MM.1S (cell line): ENCODE measurements at regions not wholly inside any gene's neighbourhood (a gene's known extent, or its start where the extent isn't known, plus 50 kb on each side); places are given as distances from the start of the nearest gene placed in this dataset.

Experiments
- EZH2 ChIP-seq: fragments of 300-600 bp; sonication (generic); optimal IDR thresholded peaks from 2 replicates; pipeline ENCODE3; 2017; ENCODE audit warnings: low read depth, mild to moderate bottlenecking, antibody characterized with exemption, low read length, mixed read lengths
- EZH2phosphoT487 ChIP-seq: fragments of 300-600 bp; sonication (generic); IDR thresholded peaks from 2 replicates; pipeline ENCODE4 v1.6.1; 2018; ENCODE audit warnings: antibody characterized with exemption, low read length
- TF ChIP-seq, protein P1 (sequence below): fragments of 300-600 bp; sonication (generic); IDR thresholded peaks from 2 replicates; pipeline ENCODE4 v1.5.1; 2016; ENCODE audit warnings: antibody characterized with exemption, low read length, mixed read lengths

DNA sequence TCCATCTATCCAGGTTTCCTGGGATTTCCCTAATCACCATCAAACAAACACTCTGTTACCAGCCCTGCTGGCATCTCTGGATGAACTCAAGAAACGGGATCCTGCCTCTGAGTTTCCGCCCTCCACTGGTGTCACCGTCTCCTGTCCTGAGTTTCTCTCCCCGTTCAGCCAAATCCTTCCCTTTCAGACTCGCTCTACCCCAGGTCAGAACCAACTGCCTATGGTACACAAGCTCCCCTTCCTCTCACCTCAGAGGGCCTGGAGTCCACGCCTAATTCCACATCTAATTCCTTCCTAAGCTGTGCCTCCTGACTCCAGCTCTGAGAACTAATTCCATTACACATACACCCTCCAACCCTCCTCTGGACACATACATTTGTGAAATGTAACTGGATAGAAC lies 96.1 kb downstream of the SHANK2 start:
- TF ChIP-seq, protein P1, sequence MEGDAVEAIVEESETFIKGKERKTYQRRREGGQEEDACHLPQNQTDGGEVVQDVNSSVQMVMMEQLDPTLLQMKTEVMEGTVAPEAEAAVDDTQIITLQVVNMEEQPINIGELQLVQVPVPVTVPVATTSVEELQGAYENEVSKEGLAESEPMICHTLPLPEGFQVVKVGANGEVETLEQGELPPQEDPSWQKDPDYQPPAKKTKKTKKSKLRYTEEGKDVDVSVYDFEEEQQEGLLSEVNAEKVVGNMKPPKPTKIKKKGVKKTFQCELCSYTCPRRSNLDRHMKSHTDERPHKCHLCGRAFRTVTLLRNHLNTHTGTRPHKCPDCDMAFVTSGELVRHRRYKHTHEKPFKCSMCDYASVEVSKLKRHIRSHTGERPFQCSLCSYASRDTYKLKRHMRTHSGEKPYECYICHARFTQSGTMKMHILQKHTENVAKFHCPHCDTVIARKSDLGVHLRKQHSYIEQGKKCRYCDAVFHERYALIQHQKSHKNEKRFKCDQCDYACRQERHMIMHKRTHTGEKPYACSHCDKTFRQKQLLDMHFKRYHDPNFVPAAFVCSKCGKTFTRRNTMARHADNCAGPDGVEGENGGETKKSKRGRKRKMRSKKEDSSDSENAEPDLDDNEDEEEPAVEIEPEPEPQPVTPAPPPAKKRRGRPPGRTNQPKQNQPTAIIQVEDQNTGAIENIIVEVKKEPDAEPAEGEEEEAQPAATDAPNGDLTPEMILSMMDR = no peak
- TF ChIP-seq EZH2phosphoT487 (no peak), EZH2 (no peak)
